ENCODE measurements at regions not wholly inside any gene's neighbourhood (a gene's known extent, or its start where the extent isn't known, plus 50 kb on each side); places are given as distances from the start of the nearest gene placed in this dataset.
"Not testable (repeated sequence)": the region's sequence is repeated elsewhere in the genome, so short reads cannot be mapped to it uniquely, and the experiment has no call there.

DNA sequence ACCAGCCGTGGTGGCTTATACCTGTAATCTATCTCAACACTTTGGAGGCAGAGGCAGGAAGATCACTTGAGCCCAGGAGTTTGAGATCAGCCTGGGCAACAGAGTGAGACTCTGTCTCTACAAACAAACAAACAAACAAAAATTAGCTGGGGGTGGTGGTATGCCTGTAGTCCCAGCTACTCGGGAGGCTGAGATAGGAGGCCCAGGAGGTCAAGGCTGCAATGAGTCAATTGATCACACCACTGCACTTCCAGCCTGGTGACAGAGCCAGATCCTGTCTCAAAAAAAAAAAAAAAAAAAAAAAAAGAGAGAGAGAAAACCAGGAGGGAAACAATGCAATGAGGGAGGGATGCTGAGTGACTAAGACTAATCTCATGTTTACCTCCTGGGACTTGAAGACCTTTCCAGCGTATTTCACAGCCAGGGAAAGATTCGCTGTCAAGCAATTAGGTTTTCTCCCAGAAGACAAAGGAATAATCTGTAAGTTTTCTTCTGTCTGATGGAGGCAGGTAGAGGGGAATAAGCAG lies 51.1 kb upstream of the MIER3 start:
- DNase-seq = no peak

- DNase-seq = not testable (repeated sequence)
Observed at GRCh38 chr5:57003566-57003965, 51.6 kb upstream of the MIER3 start.

DNA sequence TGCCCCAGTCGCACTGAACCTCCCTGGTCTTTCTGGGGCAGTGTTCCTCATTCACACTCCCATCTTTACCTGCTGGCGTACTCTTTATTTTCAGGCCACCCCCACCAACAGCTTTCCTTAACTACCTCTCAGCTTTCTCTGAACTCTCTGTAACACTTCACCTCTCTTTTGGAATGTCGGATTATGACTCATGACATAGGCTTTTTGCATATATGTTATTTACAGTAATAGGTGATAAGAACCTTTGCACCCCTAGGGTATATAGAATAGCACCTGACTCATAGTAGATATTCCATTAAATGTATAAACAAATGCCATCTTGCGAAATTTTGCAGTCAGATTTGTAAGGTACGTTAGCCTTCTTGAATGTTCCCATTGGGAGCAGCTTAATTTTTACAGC lies 52.9 kb upstream of the MIER3 start:
- DNase-seq = no peak

DNA sequence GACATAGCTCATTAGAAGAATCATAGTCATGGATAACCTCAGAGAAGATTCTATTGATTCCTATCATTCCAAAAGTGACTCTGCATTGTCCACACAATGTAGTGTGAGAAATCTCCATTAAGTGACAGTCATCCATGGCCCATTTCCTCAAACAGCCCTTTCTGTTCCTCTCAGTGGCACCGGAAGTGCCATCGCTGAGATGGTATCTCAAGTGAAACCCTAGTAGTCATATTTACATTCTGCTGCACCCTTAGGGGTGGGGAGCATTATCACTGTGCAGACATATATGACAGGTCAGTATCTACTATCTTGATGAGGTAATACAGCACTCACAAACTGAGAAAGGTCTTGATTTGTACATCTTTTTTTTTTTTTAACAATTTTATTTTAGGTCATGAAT lies 55.4 kb upstream of the MIER3 start:
- no peak for DNase-seq

GRCh38 chr5:57009811-57010210 lies 57.9 kb upstream of the MIER3 start:
- no peak for DNase-seq

DNA sequence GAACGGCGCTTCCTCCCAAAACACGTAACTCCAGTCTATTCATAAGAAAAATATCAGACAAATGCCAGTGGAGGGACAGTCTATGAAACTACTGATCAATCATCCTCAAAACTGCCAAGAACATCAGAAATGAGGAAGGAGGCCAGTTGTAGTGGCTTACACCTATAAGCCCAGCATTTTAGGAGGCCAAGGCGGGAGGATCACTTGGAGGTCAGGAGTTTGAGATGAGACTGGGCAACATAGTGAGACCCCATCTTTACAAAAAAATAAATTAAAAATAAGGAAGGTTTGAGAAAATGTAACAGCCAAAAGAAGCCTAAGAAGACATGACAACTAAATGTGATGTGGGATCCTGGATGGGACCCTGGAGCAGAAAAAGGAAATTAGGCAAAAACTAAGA lies 58.9 kb upstream of the MIER3 start:
- no peak for DNase-seq

- no peak for DNase-seq
Observed at GRCh38 chr5:57012511-57012910, 60.6 kb upstream of the MIER3 start.

DNA sequence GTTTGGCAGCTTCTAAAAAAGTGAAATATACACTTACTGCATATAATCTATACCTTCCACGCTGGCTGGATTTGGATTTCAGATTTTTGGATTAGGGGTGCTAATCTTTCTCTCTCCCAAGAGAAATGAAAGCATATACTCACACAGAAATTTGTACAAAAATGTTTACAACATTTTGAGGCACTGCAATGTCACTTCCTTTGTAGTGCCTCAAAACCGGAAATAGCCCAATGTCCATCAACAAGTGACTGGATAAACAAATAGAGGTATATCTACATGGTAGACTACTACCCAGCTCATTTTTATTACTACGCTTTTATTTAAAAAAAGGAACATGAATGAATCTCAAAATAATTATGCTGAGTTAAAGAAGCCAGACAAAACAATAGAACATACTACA lies 74.0 kb upstream of the MIER3 start:
- no peak for DNase-seq

GRCh38 chr5:57028161-57028560 lies 76.2 kb upstream of the MIER3 start:
- no peak for DNase-seq

GRCh38 chr5:57032151-57032551 lies 80.2 kb upstream of the MIER3 start:
- DNase-seq = no peak

DNA sequence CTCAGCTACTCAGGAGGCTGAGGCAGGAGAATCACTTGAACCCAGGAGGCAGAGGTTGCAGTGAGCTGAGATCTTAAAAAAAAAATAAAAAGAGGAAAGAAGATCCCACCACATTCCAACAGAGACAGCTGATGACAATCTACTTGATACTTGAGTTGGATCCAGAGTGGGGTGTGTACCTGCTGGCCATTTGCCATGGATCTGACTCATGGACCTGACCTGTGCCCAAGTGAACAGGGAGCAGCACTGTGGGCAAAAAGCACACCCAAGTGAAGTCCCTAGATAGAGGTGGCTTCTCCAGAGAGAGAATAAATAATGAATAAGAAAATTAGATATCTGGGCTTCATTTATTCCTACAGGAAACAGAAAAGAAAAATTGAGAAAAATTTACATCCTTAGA lies 81.2 kb upstream of the MIER3 start:
- no peak for DNase-seq

DNA sequence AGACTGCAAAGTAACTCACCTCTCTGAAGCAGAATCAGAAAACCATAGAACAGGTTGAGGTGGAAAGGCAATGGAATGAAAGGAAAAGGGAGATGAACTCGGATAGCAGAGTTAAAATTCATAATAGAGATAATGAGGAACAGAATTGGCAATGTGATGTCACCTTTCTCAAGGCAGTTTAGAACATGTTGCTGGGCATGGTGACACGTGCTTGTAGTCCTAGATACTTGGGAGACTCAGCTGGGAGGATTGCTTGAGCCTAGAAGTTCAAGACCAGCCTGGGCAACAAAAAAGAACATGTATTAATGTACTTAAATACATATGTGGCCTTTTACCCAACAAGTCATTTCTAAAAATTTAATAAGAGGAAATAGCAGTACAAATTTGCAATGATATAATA lies 81.6 kb upstream of the MIER3 start:
- no peak for DNase-seq

DNA sequence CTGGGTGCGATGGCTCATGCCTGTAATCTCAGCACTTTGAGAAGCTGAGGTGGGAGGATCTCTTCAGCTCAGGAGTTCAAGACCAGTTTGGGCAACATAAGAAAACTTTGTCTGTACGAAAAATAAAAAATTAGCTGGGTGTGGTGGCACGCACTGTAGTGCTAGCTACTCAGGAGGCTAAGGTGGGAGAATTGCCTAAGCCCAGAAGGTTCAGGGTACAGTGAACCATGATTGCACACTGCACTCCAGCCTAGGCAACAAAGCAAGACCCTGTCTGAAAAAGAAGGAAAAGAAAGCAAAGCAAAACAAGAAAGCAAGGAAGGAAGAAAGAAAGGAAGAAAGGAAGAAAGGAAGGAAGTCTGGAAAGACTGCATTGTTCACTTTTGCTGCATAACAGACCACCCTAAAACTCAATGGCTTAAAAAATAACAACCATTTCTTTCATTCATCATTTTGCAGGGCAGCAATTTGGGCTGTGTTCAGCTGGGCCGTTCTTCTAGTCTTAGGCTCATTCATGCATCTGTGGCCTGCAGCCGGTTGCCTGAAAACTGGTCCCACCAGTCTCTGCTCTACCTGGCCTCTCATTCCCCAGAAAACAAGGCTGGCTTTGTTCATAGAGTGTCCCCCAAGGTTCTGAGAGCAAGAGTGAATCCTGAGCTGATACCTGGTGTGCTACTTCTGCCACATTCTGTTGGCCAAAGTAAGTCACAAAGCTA lies 82.4 kb upstream of the MIER3 start:
- no peak for DNase-seq

DNA sequence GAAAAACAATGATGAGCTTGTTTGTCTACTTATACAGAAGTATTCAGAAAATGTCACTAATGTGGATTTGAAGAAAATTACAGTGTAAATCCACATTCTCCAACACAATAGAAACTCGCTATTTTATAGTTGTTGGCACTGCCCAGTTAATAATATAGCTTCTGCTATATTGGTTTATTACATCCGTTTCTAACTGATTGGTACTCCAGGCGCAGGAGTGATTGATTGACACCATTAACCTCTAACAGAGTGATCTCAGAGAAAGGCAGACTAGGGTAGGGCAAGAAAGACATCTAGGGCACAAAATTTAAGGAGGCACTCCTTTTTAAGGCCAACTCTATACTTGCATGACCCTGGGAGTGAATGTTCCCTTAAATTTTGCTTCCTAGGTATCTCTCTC lies 84.0 kb upstream of the MIER3 start:
- no peak for DNase-seq

GRCh38 chr5:57036761-57037160 lies 84.8 kb upstream of the MIER3 start:
- DNase-seq = no peak

DNA sequence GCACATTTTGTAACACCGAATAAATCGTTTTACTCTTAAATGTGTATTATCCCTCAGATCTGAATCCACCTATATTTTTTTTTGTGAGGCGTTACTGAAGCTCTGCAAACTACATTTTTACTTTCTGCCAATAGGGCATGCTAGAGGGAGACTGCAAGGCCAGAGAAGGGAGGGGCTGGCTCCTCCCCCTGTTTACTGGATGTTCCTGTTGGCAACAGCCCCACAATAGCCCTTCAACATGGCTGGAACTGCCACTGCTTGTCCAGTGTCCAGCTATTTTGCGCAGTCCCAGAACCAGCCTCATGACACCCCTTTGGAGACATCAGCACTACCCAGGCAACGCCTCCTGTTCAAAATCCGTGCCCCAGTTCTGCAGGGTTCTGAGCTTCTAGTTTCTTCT lies 85.4 kb upstream of the MIER3 start:
- no peak for DNase-seq

DNA sequence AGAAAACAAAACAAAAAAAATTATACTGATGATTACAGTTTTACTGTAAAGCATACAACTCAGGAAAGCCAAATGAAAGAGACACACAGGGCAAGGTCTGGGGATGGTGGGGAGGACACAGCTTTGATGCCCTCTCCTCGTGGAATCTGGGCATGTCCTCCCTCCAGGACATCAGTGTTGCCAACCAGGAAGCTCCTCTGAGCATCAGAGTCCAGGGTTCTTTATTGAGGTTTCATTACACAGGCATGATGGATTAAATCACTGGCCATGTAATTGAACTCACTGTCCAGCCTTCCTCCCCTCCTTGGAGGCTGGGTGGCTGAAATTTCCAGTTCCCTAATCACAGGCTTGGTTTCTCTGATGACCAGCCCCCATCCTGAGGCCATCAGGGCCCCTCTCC lies 89.6 kb upstream of the MIER3 start:
- no peak for DNase-seq

- DNase-seq = no peak
Observed at GRCh38 chr5:57042524-57042931, 90.6 kb upstream of the MIER3 start.

DNA sequence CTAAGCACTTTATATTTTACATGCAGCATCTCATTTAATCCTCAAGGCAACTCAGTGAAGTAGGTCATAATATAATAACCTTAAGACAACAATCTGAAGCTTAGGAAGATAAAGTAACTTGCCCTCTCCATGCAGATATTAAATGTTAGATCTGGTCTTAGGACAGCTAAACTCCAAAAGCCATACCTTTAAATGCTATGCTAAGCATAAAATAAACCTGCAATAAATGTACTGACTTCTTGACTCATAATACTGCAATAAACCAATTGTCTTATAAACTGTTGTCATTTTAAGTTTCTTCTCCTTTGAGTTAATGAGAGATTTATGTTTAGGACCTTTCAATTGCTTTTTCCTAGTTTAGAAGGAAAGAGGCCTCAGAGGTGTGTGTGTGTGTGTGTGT lies 102.2 kb upstream of the MIER3 start:
- no peak for DNase-seq

DNA sequence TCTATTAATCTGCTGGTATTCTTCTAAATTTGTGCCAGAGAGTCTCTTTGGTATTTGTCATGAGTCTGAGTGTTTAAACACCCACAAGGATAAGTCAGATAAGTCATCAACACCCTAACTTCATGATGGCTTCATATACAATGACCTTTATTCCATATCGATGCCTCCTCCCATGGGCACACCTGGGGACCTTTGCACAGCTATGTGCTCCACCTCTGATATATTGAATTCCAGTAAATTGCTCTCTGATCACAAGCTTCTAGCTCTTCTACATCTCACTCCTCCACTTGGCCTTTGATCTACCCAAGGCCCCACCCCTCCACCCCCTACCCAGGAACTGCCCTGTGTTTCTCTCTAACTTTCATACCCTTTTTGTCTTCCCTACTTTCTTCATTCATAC lies 102.7 kb upstream of the MIER3 start:
- DNase-seq = no peak

GRCh38 chr5:57055731-57056130 lies 103.8 kb upstream of the MIER3 start:
- no peak for DNase-seq

GRCh38 chr5:57063773-57064172 lies 110.1 kb upstream of the GPBP1 start:
- DNase-seq = no peak

DNA sequence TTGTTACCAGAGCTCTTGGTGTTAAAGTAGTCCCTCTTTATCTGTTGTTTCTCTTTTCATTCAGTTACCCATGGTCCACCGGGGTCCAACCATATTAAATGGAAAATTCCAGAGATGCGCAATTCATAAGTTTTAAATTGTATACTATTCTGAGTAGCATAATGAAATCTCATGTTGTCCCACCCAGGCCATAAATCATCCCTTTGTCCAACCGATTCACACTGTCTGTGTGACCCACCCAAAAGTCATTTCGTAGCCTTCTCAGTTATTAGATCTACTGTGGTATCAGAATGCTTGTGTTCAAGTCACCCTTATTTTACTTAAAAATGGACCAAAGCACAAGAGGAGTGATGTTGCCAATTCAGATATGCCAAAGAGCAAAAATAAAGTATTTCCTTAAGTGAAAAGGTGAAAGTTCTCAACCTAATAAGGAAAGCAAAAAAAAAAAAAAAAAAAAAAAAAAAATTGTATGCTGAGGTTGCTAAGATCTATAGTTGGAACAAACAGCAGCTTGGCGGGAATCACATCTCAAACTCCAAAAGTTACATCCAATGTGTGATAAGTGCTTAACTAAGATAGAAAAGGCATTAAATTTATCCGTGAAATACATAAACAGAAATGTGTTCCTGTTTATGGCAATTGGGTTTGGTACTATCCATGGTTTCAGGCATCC lies 106.8 kb upstream of the GPBP1 start:
- DNase-seq = no peak

GRCh38 chr5:57067597-57067924 lies 106.3 kb upstream of the GPBP1 start:
- DNase-seq = no peak
